Hepatocyte (in vitro differentiated cells): ENCODE measurements at regions not wholly inside any gene's neighbourhood (a gene's known extent, or its start where the extent isn't known, plus 50 kb on each side); places are given as distances from the start of the nearest gene placed in this dataset.

Experiments used
- DNase-seq: peaks from one replicate; pipeline ENCODE4 v3.0.0-alpha.2; 2016; ENCODE audit warnings: low spot score
- H2AFZ ChIP-seq: fragments of 200-600 bp; sonication (generic); 2 replicates; pipeline ENCODE4 v1.6.0; 2016; ENCODE audit warnings: antibody characterized with exemption, mild to moderate bottlenecking
- H3K27ac ChIP-seq: fragments of 200-600 bp; sonication (generic); 2 replicates; pipeline ENCODE4 v1.5.1; 2016; ENCODE audit warnings: mild to moderate bottlenecking
- H3K27me3 ChIP-seq: fragments of 200-600 bp; sonication (generic); 2 replicates; pipeline ENCODE4 v1.6.1; 2016
- H3K36me3 ChIP-seq: fragments of 200-600 bp; sonication (generic); replicated peaks from 2 replicates; pipeline ENCODE4 v1.5.1; 2016; ENCODE audit warnings: low read depth; ENCODE audit not compliant: insufficient read depth
- H3K4me1 ChIP-seq: fragments of 200-600 bp; sonication (generic); 2 replicates; pipeline ENCODE4 v1.5.1; 2016; ENCODE audit warnings: mild to moderate bottlenecking, moderate library complexity; ENCODE audit not compliant: insufficient read depth
- H3K4me2 ChIP-seq: fragments of 200-600 bp; sonication (generic); 2 replicates; pipeline ENCODE4 v1.6.0; 2016
- H3K4me3 ChIP-seq: fragments of 200-600 bp; sonication (generic); 2 replicates; pipeline ENCODE4 v1.5.1; 2016; ENCODE audit warnings: mild to moderate bottlenecking
- H3K79me2 ChIP-seq: fragments of 200-600 bp; sonication (generic); 2 replicates; pipeline ENCODE4 v1.6.0; 2017; ENCODE audit warnings: mild to moderate bottlenecking
- H3K9me2 ChIP-seq: fragments of 200-600 bp; sonication (generic); replicated peaks from 2 replicates; pipeline ENCODE4 v1.6.0; 2017; ENCODE audit warnings: mild to moderate bottlenecking; ENCODE audit not compliant: insufficient read depth
- H3K9me3 ChIP-seq: fragments of 200-600 bp; sonication (generic); 2 replicates; pipeline ENCODE4 v1.5.1; 2016; ENCODE audit warnings: low read depth, mild to moderate bottlenecking
- H4K20me1 ChIP-seq: fragments of 200-600 bp; sonication (generic); 2 replicates; pipeline ENCODE4 v1.6.0; 2016; ENCODE audit warnings: mild to moderate bottlenecking; ENCODE audit not compliant: insufficient read depth, poor library complexity, severe bottlenecking
- EZH2 ChIP-seq: fragments of 200-600 bp; sonication (generic); IDR thresholded peaks from 2 replicates; pipeline ENCODE4 v1.6.1; 2016; ENCODE audit warnings: antibody characterized with exemption, mild to moderate bottlenecking, borderline replicate concordance
- EZH2phosphoT487 ChIP-seq: fragments of 200-600 bp; sonication (generic); IDR thresholded peaks from one replicate; pipeline ENCODE4 v1.6.1; 2018; ENCODE audit warnings: antibody characterized with exemption, mild to moderate bottlenecking, low read depth, moderate library complexity; ENCODE audit not compliant: unreplicated experiment, severe bottlenecking
- WGBS: methylation state at CpG from one replicate; pipeline ENCODE4 v1.1.6; 2016; ENCODE audit warnings: low lambda C conversion rate; ENCODE audit errors: missing lambda C conversion rate; 5-methylcytosine and 5-hydroxymethylcytosine counted together
- TF ChIP-seq, protein P1 (sequence below): fragments of 200-600 bp; sonication (generic); IDR thresholded peaks from 2 replicates; pipeline ENCODE4 v1.5.1; 2016; ENCODE audit warnings: antibody characterized with exemption, mild to moderate bottlenecking; ENCODE audit not compliant: poor library complexity

GRCh38 chr5:136516637-136517036, 151.3 kb upstream of the TRPC7 start:
- Histone ChIP-seq H3K79me2 (no peaks in the 10 kb centered on the region), H3K4me3 (no peak overlapping the region), H3K27ac (no peak overlapping the region), H3K9me3 (no peaks in the 10 kb centered on the region), H4K20me1 (no peaks in the 10 kb centered on the region), H3K27me3 (no peaks in the 10 kb centered on the region), H2AFZ (no peak overlapping the region), H3K4me1 (no peaks in the 10 kb centered on the region), H3K4me2 (no peak overlapping the region), H3K9me2 (no peaks in the 10 kb centered on the region), H3K36me3 (no peaks in the 10 kb centered on the region)
- WGBS = 72% methylated on average over 3 of the region's 3 CpGs
- no peak for DNase-seq
- TF ChIP-seq, protein P1, sequence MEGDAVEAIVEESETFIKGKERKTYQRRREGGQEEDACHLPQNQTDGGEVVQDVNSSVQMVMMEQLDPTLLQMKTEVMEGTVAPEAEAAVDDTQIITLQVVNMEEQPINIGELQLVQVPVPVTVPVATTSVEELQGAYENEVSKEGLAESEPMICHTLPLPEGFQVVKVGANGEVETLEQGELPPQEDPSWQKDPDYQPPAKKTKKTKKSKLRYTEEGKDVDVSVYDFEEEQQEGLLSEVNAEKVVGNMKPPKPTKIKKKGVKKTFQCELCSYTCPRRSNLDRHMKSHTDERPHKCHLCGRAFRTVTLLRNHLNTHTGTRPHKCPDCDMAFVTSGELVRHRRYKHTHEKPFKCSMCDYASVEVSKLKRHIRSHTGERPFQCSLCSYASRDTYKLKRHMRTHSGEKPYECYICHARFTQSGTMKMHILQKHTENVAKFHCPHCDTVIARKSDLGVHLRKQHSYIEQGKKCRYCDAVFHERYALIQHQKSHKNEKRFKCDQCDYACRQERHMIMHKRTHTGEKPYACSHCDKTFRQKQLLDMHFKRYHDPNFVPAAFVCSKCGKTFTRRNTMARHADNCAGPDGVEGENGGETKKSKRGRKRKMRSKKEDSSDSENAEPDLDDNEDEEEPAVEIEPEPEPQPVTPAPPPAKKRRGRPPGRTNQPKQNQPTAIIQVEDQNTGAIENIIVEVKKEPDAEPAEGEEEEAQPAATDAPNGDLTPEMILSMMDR = no peak
- TF ChIP-seq EZH2phosphoT487 (no peak), EZH2 (no peak)

GRCh38 chr5:136513430-136513829, 148.1 kb upstream of the TRPC7 start:
- Histone ChIP-seq H3K4me1 (no peaks in the 10 kb centered on the region), H3K9me3 (no peaks in the 10 kb centered on the region), H3K4me2 (no peak overlapping the region), H3K4me3 (no peak overlapping the region), H3K36me3 (no peaks in the 10 kb centered on the region), H3K79me2 (no peaks in the 10 kb centered on the region), H4K20me1 (no peaks in the 10 kb centered on the region), H2AFZ (no peak overlapping the region), H3K27ac (no peak overlapping the region), H3K27me3 (no peaks in the 10 kb centered on the region), H3K9me2 (no peaks in the 10 kb centered on the region)
- TF ChIP-seq EZH2 (no peak), EZH2phosphoT487 (no peak)
- TF ChIP-seq, protein P1 = no peak
- 59% methylated on average over 3 of the region's 3 CpGs for WGBS
- no peak for DNase-seq

GRCh38 chr5:136511046-136511445, 145.7 kb upstream of the TRPC7 start:
- Histone ChIP-seq H3K4me1 (no peaks in the 10 kb centered on the region), H3K27ac (no peak overlapping the region), H3K36me3 (no peaks in the 10 kb centered on the region), H4K20me1 (no peaks in the 10 kb centered on the region), H2AFZ (no peak overlapping the region), H3K9me3 (no peaks in the 10 kb centered on the region), H3K27me3 (no peaks in the 10 kb centered on the region), H3K4me2 (no peak overlapping the region), H3K9me2 (no peaks in the 10 kb centered on the region), H3K4me3 (no peak overlapping the region), H3K79me2 (no peaks in the 10 kb centered on the region)
- TF ChIP-seq EZH2 = no peak
- TF ChIP-seq, protein P1 = no peak
- no peak for TF ChIP-seq EZH2phosphoT487
- WGBS = 59% methylated on average over 3 of the region's 3 CpGs
- no peak for DNase-seq

- Histone ChIP-seq H3K36me3 (no peaks in the 10 kb centered on the region), H3K79me2 (no peaks in the 10 kb centered on the region), H2AFZ (no peak overlapping the region), H3K9me3 (no peaks in the 10 kb centered on the region), H3K27ac (no peak overlapping the region), H3K4me2 (no peak overlapping the region), H3K4me3 (no peak overlapping the region), H3K9me2 (no peaks in the 10 kb centered on the region), H4K20me1 (no peaks in the 10 kb centered on the region), H3K27me3 (no peaks in the 10 kb centered on the region), H3K4me1 (no peaks in the 10 kb centered on the region)
- no peak for DNase-seq
- TF ChIP-seq, protein P1 = no peak
- TF ChIP-seq EZH2phosphoT487 (no peak), EZH2 (no peak)
Measured at GRCh38 chr5:136510481-136510880, 145.1 kb upstream of the TRPC7 start.
